Astrocyte (in vitro differentiated cells and primary cell): ENCODE measurements at regions not wholly inside any gene's neighbourhood (a gene's known extent, or its start where the extent isn't known, plus 50 kb on each side); places are given as distances from the start of the nearest gene placed in this dataset.
A peak's percentile ranks its signal among the peaks of the same experiment; 100 is the strongest.

Experiments used
- DNase-seq: peaks from one replicate; pipeline ENCODE4 v3.0.0-alpha.2; 2010; ENCODE audit warnings: low read depth
- FAIRE-seq: peaks from 2 replicates; lab custom pipeline; 2011; peaks lifted over from hg19 to GRCh38; lab: Jason Lieb, UNC
- H2AFZ ChIP-seq: 2 replicates; pipeline ENCODE4 v1.6.0; 2012; ENCODE audit warnings: low read depth, low read length, inconsistent platforms
- H3K27ac ChIP-seq: 2 replicates; pipeline ENCODE4 v1.5.1; 2011; ENCODE audit warnings: low read depth, low read length, inconsistent platforms
- H3K27me3 ChIP-seq: 2 replicates; pipeline ENCODE4 v1.6.0; 2011; ENCODE audit warnings: low read length, inconsistent platforms; ENCODE audit not compliant: insufficient read depth
- H3K36me3 ChIP-seq: 2 replicates; pipeline ENCODE4 v1.5.1; 2011; ENCODE audit warnings: low read length, inconsistent platforms; ENCODE audit not compliant: insufficient read depth
- H3K4me1 ChIP-seq: 2 replicates; pipeline ENCODE4 v1.5.1; 2011; ENCODE audit warnings: low read length, inconsistent platforms; ENCODE audit not compliant: insufficient read depth
- H3K4me2 ChIP-seq: 2 replicates; pipeline ENCODE4 v1.6.0; 2012; ENCODE audit warnings: low read length, inconsistent platforms
- H3K4me3 ChIP-seq: 2 replicates; pipeline ENCODE4 v1.5.1; 2011; ENCODE audit warnings: low read depth, mild to moderate bottlenecking, low read length, inconsistent platforms; ENCODE audit not compliant: insufficient read depth
- H3K79me2 ChIP-seq: 2 replicates; pipeline ENCODE4 v1.6.0; 2012; ENCODE audit warnings: mild to moderate bottlenecking, low read length, inconsistent platforms; ENCODE audit not compliant: insufficient read depth
- H3K9ac ChIP-seq: 2 replicates; pipeline ENCODE4 v1.6.0; 2012; ENCODE audit warnings: mild to moderate bottlenecking, low read length, inconsistent platforms
- H3K9me3 ChIP-seq: 2 replicates; pipeline ENCODE4 v1.5.1; 2012; ENCODE audit warnings: low read depth, mild to moderate bottlenecking, low read length, inconsistent platforms; ENCODE audit not compliant: insufficient read depth
- H4K20me1 ChIP-seq: 2 replicates; pipeline ENCODE4 v1.6.0; 2012; ENCODE audit warnings: low read length, inconsistent platforms; ENCODE audit not compliant: insufficient read depth
- H3K27ac Mint-ChIP-seq: one replicate; pipeline ENCODE4 v1.8.0; 2021; ENCODE audit warnings: mild to moderate bottlenecking, mixed read lengths; ENCODE audit not compliant: unreplicated experiment
- H3K27me3 Mint-ChIP-seq: one replicate; pipeline ENCODE4 v1.8.0; 2021; ENCODE audit warnings: low read depth, mixed read lengths; ENCODE audit not compliant: unreplicated experiment
- H3K36me3 Mint-ChIP-seq: one replicate; pipeline ENCODE4 v1.8.0; 2021; ENCODE audit warnings: low read depth, mixed read lengths; ENCODE audit not compliant: unreplicated experiment
- H3K4me1 Mint-ChIP-seq: one replicate; pipeline ENCODE4 v1.8.0; 2021; ENCODE audit warnings: low read depth, mixed read lengths; ENCODE audit not compliant: unreplicated experiment
- H3K4me3 Mint-ChIP-seq: one replicate; pipeline ENCODE4 v1.8.0; 2021; ENCODE audit warnings: mild to moderate bottlenecking, moderate library complexity, mixed read lengths; ENCODE audit not compliant: unreplicated experiment
- H3K9me3 Mint-ChIP-seq: one replicate; pipeline ENCODE4 v1.8.0; 2021; ENCODE audit warnings: mild to moderate bottlenecking, mixed read lengths; ENCODE audit not compliant: unreplicated experiment
- CTCF ChIP-seq: IDR thresholded peaks from 2 replicates; pipeline ENCODE4 v1.5.1; 2011; ENCODE audit warnings: low read depth, mild to moderate bottlenecking, inconsistent platforms, low read length, moderate library complexity; ENCODE audit not compliant: insufficient read depth
- EZH2 ChIP-seq: IDR thresholded peaks from 2 replicates; pipeline ENCODE4 v1.6.1; 2012; ENCODE audit warnings: mild to moderate bottlenecking, low read length, inconsistent platforms; ENCODE audit not compliant: insufficient read depth

DNA sequence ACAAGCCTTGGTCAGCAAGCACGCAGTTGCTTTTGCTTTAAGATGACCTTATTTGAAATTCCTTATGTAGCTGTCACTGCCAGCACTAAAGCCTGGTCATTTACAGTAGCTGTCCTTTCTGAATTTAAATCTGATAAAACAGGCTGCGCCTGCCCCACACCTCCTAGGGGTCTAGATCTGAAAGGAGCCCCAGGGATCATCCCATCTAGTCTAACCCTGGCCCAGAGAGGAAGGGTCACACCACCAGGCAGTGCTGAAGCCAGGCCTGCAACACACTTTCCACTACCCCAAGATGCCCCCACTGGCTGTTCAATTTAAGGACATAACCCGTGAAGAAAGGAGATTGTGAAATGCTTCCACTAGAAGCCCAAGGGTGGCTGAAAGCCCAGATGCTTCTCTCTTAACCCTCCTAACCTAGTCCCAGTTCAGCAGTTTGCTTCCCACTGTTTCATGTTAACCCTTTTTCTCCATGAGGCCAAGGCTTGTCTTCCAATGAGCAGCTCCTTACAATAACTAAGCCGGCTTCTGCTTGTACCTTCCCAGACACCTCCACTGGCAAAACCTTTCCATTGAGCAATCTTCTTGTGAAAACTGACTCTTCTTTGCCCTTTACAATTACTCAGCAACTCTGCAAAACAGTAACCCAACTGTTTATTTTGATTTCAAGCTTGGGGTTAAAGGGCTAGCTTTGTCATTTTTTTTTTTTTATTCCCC is 198.9 kb upstream of the LPP start:
- H3K9me3 Mint-ChIP-seq: no peaks in the 10 kb centered on the region
- H4K20me1 ChIP-seq: no peaks in the 10 kb centered on the region
- no peaks in the 10 kb centered on the region for H3K79me2 ChIP-seq
- H3K27ac ChIP-seq: peak overlapping the region; percentile 74
- no peak overlapping the region for H3K27ac Mint-ChIP-seq
- peak overlapping the region; percentile 66 for H3K9ac ChIP-seq
- no peaks in the 10 kb centered on the region for H3K27me3 Mint-ChIP-seq
- FAIRE-seq (no peak), DNase-seq (peak; percentile 87)
- TF ChIP-seq EZH2 (no peak), CTCF (no peak)
- H3K36me3 Mint-ChIP-seq: no peaks in the 10 kb centered on the region
- H3K9me3 ChIP-seq: no peaks in the 10 kb centered on the region
- H3K4me1 ChIP-seq: peaks cover 19% of the 10 kb centered on the region
- H3K4me3 ChIP-seq: no peak overlapping the region
- H3K4me2 ChIP-seq: peak overlapping the region; percentile 68
- H3K4me1 Mint-ChIP-seq: peaks cover 17% of the 10 kb centered on the region
- no peaks in the 10 kb centered on the region for H3K27me3 ChIP-seq
- no peaks in the 10 kb centered on the region for H3K36me3 ChIP-seq
- H3K4me3 Mint-ChIP-seq: no peak overlapping the region
- H2AFZ ChIP-seq: no peak overlapping the region

- H3K4me2 ChIP-seq: peak overlapping the region; percentile 68
- H3K79me2 ChIP-seq: no peaks in the 10 kb centered on the region
- H3K27me3 ChIP-seq: no peaks in the 10 kb centered on the region
- H3K9me3 Mint-ChIP-seq: no peaks in the 10 kb centered on the region
- no peak overlapping the region for H3K4me3 ChIP-seq
- H3K4me1 ChIP-seq: peaks cover 19% of the 10 kb centered on the region
- no peak for FAIRE-seq
- peak overlapping the region; percentile 35 for H3K27ac Mint-ChIP-seq
- no peaks in the 10 kb centered on the region for H3K9me3 ChIP-seq
- DNase-seq: no peak
- H3K27ac ChIP-seq: no peak overlapping the region
- H3K36me3 ChIP-seq: no peaks in the 10 kb centered on the region
- no peak overlapping the region for H3K4me3 Mint-ChIP-seq
- no peak overlapping the region for H3K9ac ChIP-seq
- no peaks in the 10 kb centered on the region for H3K36me3 Mint-ChIP-seq
- H4K20me1 ChIP-seq: no peaks in the 10 kb centered on the region
- no peak overlapping the region for H2AFZ ChIP-seq
- no peaks in the 10 kb centered on the region for H3K27me3 Mint-ChIP-seq
- peaks cover 17% of the 10 kb centered on the region for H3K4me1 Mint-ChIP-seq
- TF ChIP-seq CTCF (no peak), EZH2 (no peak)
Measured at GRCh38 chr3:187955587-187955952, 198.4 kb upstream of the LPP start.

GRCh38 chr3:187957165-187957581 is 196.8 kb upstream of the LPP start:
- no peak overlapping the region for H2AFZ ChIP-seq
- no peak overlapping the region for H3K27ac ChIP-seq
- Mint-ChIP-seq H3K27ac (no peak overlapping the region), H3K4me3 (no peak overlapping the region), H3K4me1 (peaks cover 17% of the 10 kb centered on the region), H3K36me3 (no peaks in the 10 kb centered on the region), H3K9me3 (no peaks in the 10 kb centered on the region), H3K27me3 (no peaks in the 10 kb centered on the region)
- no peak overlapping the region for H3K4me3 ChIP-seq
- FAIRE-seq: no peak
- H4K20me1 ChIP-seq: no peaks in the 10 kb centered on the region
- no peaks in the 10 kb centered on the region for H3K79me2 ChIP-seq
- H3K27me3 ChIP-seq: no peaks in the 10 kb centered on the region
- H3K9ac ChIP-seq: no peak overlapping the region
- H3K9me3 ChIP-seq: no peaks in the 10 kb centered on the region
- H3K36me3 ChIP-seq: no peaks in the 10 kb centered on the region
- no peak overlapping the region for H3K4me2 ChIP-seq
- peaks cover 19% of the 10 kb centered on the region for H3K4me1 ChIP-seq
- peak; percentile 40 for DNase-seq
- no peak for TF ChIP-seq EZH2
